Chondrocyte (in vitro differentiated cells): ENCODE measurements at regions not wholly inside any gene's neighbourhood (a gene's known extent, or its start where the extent isn't known, plus 50 kb on each side); places are given as distances from the start of the nearest gene placed in this dataset.

Experiments
- DNase-seq: peaks from one replicate; pipeline ENCODE4 v3.0.0; 2021; ENCODE audit warnings: mixed read lengths, low spot score
- H3K27ac Mint-ChIP-seq: one replicate; pipeline ENCODE4 v1.8.0; 2021; ENCODE audit warnings: mild to moderate bottlenecking, moderate library complexity, mixed read lengths; ENCODE audit not compliant: unreplicated experiment
- H3K27me3 Mint-ChIP-seq: 2 replicates; pipeline ENCODE4 v1.8.0; 2021; ENCODE audit warnings: low read depth, mixed read lengths
- H3K36me3 Mint-ChIP-seq: 2 replicates; pipeline ENCODE4 v1.8.0; 2021; ENCODE audit warnings: low read depth, mixed read lengths
- H3K4me1 Mint-ChIP-seq: 2 replicates; pipeline ENCODE4 v1.8.0; 2021; ENCODE audit warnings: low read depth, mild to moderate bottlenecking, mixed read lengths
- H3K4me3 Mint-ChIP-seq: one replicate; pipeline ENCODE4 v1.8.0; 2021; ENCODE audit warnings: mild to moderate bottlenecking, moderate library complexity, mixed read lengths; ENCODE audit not compliant: unreplicated experiment
- H3K9me3 Mint-ChIP-seq: 2 replicates; pipeline ENCODE4 v1.8.0; 2021; ENCODE audit warnings: low read depth, mixed read lengths
- TF ChIP-seq, protein P1 (sequence below): fragments of 200-600 bp; sonication (generic); IDR thresholded peaks from 2 replicates; pipeline ENCODE4 v1.5.0; 2021; ENCODE audit warnings: antibody characterized with exemption, mild to moderate bottlenecking, moderate library complexity

DNA sequence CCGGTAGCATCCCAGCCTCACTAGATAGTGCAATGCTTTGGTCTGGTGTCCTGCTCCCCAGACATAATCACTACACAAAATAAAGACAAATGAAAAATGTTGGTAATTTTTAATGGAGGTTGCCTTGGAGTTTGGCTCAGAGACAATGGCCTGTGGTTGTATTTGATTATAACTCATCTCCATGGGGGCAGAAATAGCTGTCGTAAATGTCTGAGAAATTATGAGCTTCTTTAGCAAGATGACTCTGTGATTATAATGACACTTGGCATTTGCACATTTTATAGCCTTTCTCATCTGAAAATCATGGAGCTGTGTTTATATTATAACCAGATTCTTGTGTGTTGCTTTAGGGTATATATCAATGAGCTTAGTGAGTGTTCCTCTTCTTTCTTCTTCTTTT lies 1779.7 kb upstream of the CELF4 start:
- Mint-ChIP-seq H3K9me3 (peaks cover 2% of the 10 kb centered on the region), H3K27me3 (no peaks in the 10 kb centered on the region), H3K27ac (no peak overlapping the region), H3K4me3 (no peak overlapping the region), H3K36me3 (no peaks in the 10 kb centered on the region), H3K4me1 (no peaks in the 10 kb centered on the region)
- TF ChIP-seq, protein P1, sequence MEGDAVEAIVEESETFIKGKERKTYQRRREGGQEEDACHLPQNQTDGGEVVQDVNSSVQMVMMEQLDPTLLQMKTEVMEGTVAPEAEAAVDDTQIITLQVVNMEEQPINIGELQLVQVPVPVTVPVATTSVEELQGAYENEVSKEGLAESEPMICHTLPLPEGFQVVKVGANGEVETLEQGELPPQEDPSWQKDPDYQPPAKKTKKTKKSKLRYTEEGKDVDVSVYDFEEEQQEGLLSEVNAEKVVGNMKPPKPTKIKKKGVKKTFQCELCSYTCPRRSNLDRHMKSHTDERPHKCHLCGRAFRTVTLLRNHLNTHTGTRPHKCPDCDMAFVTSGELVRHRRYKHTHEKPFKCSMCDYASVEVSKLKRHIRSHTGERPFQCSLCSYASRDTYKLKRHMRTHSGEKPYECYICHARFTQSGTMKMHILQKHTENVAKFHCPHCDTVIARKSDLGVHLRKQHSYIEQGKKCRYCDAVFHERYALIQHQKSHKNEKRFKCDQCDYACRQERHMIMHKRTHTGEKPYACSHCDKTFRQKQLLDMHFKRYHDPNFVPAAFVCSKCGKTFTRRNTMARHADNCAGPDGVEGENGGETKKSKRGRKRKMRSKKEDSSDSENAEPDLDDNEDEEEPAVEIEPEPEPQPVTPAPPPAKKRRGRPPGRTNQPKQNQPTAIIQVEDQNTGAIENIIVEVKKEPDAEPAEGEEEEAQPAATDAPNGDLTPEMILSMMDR, result no peak
- no peak for DNase-seq

DNA sequence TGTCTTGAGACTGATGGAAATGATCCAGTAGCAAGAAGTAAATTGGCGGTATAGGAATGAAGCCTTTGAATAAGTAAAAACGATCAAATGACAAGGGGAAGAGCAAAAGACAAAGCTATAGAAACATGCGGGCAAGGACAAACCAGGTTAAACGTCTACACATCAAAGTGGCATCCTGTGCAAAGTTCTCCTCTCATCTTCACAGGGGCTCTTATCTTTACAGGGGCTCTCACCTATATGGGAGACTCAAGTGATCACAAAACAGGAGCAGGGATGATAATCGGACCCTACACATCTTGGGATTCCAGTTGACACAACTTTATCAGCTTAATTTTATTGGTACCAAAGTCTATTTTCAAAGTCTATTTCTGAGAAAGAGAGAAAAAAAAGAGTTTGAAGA lies 1778.9 kb upstream of the CELF4 start:
- no peaks in the 10 kb centered on the region for H3K27me3 Mint-ChIP-seq
- H3K27ac Mint-ChIP-seq, result no peak overlapping the region
- DNase-seq, result no peak
- H3K9me3 Mint-ChIP-seq, result peaks cover 2% of the 10 kb centered on the region
- no peaks in the 10 kb centered on the region for H3K4me1 Mint-ChIP-seq
- no peak overlapping the region for H3K4me3 Mint-ChIP-seq
- TF ChIP-seq, protein P1, result no peak
- no peaks in the 10 kb centered on the region for H3K36me3 Mint-ChIP-seq

DNA sequence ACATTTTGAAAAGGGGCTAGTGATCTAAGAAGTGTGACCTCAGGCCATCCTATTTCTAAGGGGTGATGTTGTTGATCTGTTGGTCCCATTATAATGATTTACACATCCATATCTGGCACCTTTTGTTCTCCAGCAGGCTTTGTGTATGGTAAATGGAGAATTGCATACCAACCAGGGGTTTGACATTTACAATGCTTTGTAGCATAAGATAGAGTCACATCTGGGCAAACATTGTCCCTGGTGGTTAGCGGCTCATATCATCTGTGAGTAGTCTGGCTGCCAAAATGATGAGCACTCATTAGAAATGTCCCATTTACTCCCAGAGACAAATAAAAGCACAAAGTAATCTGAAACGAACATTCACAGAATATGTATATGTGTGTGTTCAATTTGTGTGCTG lies 1775.5 kb upstream of the CELF4 start:
- no peak overlapping the region for H3K4me3 Mint-ChIP-seq
- H3K27ac Mint-ChIP-seq, result no peak overlapping the region
- no peaks in the 10 kb centered on the region for H3K27me3 Mint-ChIP-seq
- no peaks in the 10 kb centered on the region for H3K36me3 Mint-ChIP-seq
- no peaks in the 10 kb centered on the region for H3K4me1 Mint-ChIP-seq
- DNase-seq, result no peak
- TF ChIP-seq, protein P1, result no peak
- peaks cover 2% of the 10 kb centered on the region for H3K9me3 Mint-ChIP-seq

DNA sequence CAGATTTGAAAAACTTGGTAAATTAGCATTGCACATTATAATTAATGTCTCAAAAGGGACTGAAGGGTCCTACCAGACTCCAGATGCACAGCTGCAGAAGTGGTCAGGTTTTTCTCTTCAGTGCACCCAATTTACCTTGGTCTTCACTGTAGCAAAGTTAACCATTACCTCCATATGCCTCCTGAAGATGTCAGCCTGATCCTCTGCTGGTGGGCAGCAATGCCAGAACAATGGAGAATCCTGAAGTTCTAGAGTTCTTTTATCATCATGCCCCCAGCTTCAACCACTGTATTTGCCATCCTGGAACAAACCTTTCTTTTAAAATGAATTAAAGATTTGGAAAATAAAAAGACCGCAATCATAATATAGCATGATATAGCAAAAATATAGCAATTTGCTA lies 1774.8 kb upstream of the CELF4 start:
- no peaks in the 10 kb centered on the region for H3K36me3 Mint-ChIP-seq
- TF ChIP-seq, protein P1, result no peak

DNA sequence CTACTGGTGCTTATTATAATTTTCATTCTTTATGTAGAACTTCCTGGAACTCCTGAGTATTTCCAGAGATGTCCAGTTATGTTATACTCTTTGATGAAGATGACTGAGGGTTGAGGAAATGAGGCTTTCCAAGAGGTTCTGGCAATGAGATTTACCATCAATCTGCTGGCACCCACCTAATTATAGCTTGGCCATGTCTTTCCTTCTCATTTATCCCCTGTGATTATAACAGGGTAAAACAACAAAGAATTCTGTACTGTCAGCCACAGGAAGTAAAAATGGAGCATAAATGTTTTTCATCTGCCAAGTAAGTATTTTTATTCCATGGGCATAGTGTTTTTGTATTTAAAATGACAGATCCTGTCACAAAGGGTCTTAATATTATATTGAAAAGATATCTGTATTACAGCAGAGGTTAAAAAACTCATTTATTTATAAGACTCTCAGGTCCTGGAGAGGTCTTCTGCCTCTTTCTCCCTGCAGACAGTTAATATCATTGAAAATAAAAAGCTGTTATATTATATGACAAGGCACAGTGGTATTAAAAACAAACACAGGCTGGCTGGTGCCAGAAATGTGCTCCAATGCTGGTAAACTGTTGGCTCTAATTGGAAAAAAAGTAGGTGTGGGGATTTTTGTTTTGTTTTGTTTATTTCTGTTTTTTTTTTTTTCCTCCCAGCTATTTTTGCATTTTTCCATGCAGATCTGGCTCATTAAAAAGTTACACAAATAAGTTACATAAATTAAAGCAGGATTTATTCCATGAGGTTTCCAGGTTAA lies 1764.1 kb upstream of the CELF4 start:
- H3K9me3 Mint-ChIP-seq, result no peaks in the 10 kb centered on the region
- H3K4me3 Mint-ChIP-seq, result no peak overlapping the region
- DNase-seq, result no peak
- no peaks in the 10 kb centered on the region for H3K4me1 Mint-ChIP-seq
- no peaks in the 10 kb centered on the region for H3K36me3 Mint-ChIP-seq
- TF ChIP-seq, protein P1, result no peak
- no peak overlapping the region for H3K27ac Mint-ChIP-seq
- no peaks in the 10 kb centered on the region for H3K27me3 Mint-ChIP-seq

More for the DNA sequence above, 1774.8 kb upstream of the CELF4 start:
- DNase-seq, result no peak
- no peaks in the 10 kb centered on the region for H3K27me3 Mint-ChIP-seq
- no peak overlapping the region for H3K4me3 Mint-ChIP-seq
- H3K9me3 Mint-ChIP-seq, result peaks cover 2% of the 10 kb centered on the region
- no peaks in the 10 kb centered on the region for H3K4me1 Mint-ChIP-seq
- no peak overlapping the region for H3K27ac Mint-ChIP-seq
